ENCODE measurements at regions not wholly inside any gene's neighbourhood (a gene's known extent, or its start where the extent isn't known, plus 50 kb on each side); places are given as distances from the start of the nearest gene placed in this dataset.

GRCh38 chr14:89033756-89034155 is 209.3 kb downstream of the TTC8 start:
- TF ChIP-seq CTCF (IDR thresholded peaks at IDR 0.05) (no peak), EZH2 (IDR thresholded peaks at IDR 0.05) (no peak), EZH2phosphoT487 (IDR thresholded peaks at IDR 0.05) (no peak)

Measured in neural progenitor cell (in vitro differentiated cells).